ENCODE measurements at regions not wholly inside any gene's neighbourhood (a gene's known extent, or its start where the extent isn't known, plus 50 kb on each side); places are given as distances from the start of the nearest gene placed in this dataset.

GRCh38 chr13:88450515-88450914 lies 779.3 kb downstream of the SLITRK5 start:
- no peaks in the 10 kb centered on the region for H3K27me3 ChIP-seq (ENCODE audit: insufficient read depth, poor library complexity, severe bottlenecking)
- H3K4me3 ChIP-seq (replicated peaks; ENCODE audit: insufficient read depth, low read length): no peak overlapping the region
- TF ChIP-seq REST (IDR thresholded peaks at IDR 0.05; ENCODE audit: insufficient replicate concordance, low read depth): no peak
- DNase-seq (ENCODE audit: low read depth in 1 of 2, low spot score in 1 of 2): no peak
- H3K27ac ChIP-seq (replicated peaks): no peak overlapping the region

- no peak for DNase-seq (ENCODE audit: low read depth in 1 of 2, low spot score in 1 of 2)
- TF ChIP-seq GABPA (IDR thresholded peaks at IDR 0.05; ENCODE audit: low read depth) (no peak), REST (IDR thresholded peaks at IDR 0.05; ENCODE audit: insufficient replicate concordance, low read depth) (no peak), POLR2AphosphoS5 (IDR thresholded peaks at IDR 0.05; ENCODE audit: low read depth) (no peak), CTCF (IDR thresholded peaks at IDR 0.05; ENCODE audit: insufficient read depth, low read length) (no peak), SPI1 (IDR thresholded peaks at IDR 0.05; ENCODE audit: borderline replicate concordance, low read depth) (no peak)
- H3K4me3 ChIP-seq (replicated peaks; ENCODE audit: insufficient read depth, low read length): no peak overlapping the region
- H3K27ac ChIP-seq (replicated peaks): no peak overlapping the region
- H3K27me3 ChIP-seq (ENCODE audit: insufficient read depth, poor library complexity, severe bottlenecking): no peaks in the 10 kb centered on the region
Observed at GRCh38 chr13:88456151-88456550, 785.0 kb downstream of the SLITRK5 start.

GRCh38 chr13:88459331-88459730 lies 788.2 kb downstream of the SLITRK5 start:
- H3K4me3 ChIP-seq (replicated peaks; ENCODE audit: insufficient read depth, low read length): no peak overlapping the region
- DNase-seq (ENCODE audit: low read depth in 1 of 2, low spot score in 1 of 2): no peak
- no peaks in the 10 kb centered on the region for H3K27me3 ChIP-seq (ENCODE audit: insufficient read depth, poor library complexity, severe bottlenecking)
- TF ChIP-seq REST (IDR thresholded peaks at IDR 0.05; ENCODE audit: insufficient replicate concordance, low read depth): no peak
- no peak for TF ChIP-seq POLR2AphosphoS5 (IDR thresholded peaks at IDR 0.05; ENCODE audit: low read depth)
- no peak for TF ChIP-seq SPI1 (IDR thresholded peaks at IDR 0.05; ENCODE audit: borderline replicate concordance, low read depth)
- TF ChIP-seq GABPA (IDR thresholded peaks at IDR 0.05; ENCODE audit: low read depth): no peak
- TF ChIP-seq CTCF (IDR thresholded peaks at IDR 0.05; ENCODE audit: insufficient read depth, low read length): no peak
- no peak overlapping the region for H3K27ac ChIP-seq (replicated peaks)
